Activated T-cell treated with anti-CD3 and anti-CD28 coated beads, Interleukin-2, amount 50 U/mL, for 4 hours (primary cell): ENCODE measurements at regions not wholly inside any gene's neighbourhood (a gene's known extent, or its start where the extent isn't known, plus 50 kb on each side); places are given as distances from the start of the nearest gene placed in this dataset.

Experiments
- ATAC-seq, 2 donors: fragments of 200-7000 bp; cut with Tn5 transposase; one replicate each; pipeline ENCODE4 v1.10.0; 2021
- DNase-seq: peaks from one replicate; pipeline ENCODE4 v3.0.0-alpha.2; 2020
- H3K27me3 Mint-ChIP-seq: one replicate; pipeline ENCODE4 v1.8.0; 2021; ENCODE audit warnings: low read depth, mixed read lengths
- H3K36me3 Mint-ChIP-seq: one replicate; pipeline ENCODE4 v1.8.0; 2022; ENCODE audit warnings: mixed read lengths; ENCODE audit not compliant: insufficient read depth
- H3K4me1 Mint-ChIP-seq: one replicate; pipeline ENCODE4 v1.8.0; 2021; ENCODE audit warnings: low read depth, mixed read lengths
- H3K4me3 Mint-ChIP-seq: one replicate; pipeline ENCODE4 v1.8.0; 2021; ENCODE audit warnings: mild to moderate bottlenecking, moderate library complexity, mixed read lengths
- H3K9me3 Mint-ChIP-seq: one replicate; pipeline ENCODE4 v1.8.0; 2021; ENCODE audit warnings: mixed read lengths

DNA sequence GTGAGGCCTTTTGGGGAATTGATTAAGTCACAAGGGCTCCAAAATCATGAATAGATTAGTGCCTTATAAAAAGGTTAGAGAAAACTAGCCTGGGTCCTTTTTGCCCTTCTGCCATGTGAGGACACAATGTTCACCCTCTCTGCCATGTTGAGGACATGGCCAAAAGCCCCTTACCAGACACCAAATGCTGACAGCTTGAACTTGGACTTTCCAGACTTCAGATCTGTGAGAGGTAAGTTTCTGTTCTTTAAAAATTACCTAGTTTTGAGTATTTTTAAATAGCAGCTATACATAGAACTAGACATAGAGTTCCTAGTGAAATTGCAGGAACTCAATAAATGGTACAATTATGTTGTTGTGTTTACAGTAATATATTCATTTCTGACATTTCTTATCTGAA lies 1214.4 kb downstream of the ADGRL3 start:
- Mint-ChIP-seq H3K4me1 (no peaks in the 10 kb centered on the region), H3K9me3 (peaks cover 17% of the 10 kb centered on the region), H3K27me3 (no peaks in the 10 kb centered on the region), H3K36me3 (no peaks in the 10 kb centered on the region), H3K4me3 (no peak overlapping the region)
- DNase-seq (no peak), ATAC-seq (no peak)

- H3K27me3 Mint-ChIP-seq = no peaks in the 10 kb centered on the region
- no peak for ATAC-seq
- peaks cover 20% of the 10 kb centered on the region for H3K9me3 Mint-ChIP-seq
Observed at GRCh38 chr4:62410371-62411003, 1210.4 kb downstream of the ADGRL3 start.

GRCh38 chr4:62408454-62408853 lies 1208.3 kb downstream of the ADGRL3 start:
- Mint-ChIP-seq H3K4me1 (no peaks in the 10 kb centered on the region), H3K9me3 (peaks cover 18% of the 10 kb centered on the region), H3K36me3 (no peaks in the 10 kb centered on the region), H3K27me3 (no peaks in the 10 kb centered on the region), H3K4me3 (no peak overlapping the region)
- no peak for DNase-seq
- ATAC-seq = no peak

More at GRCh38 chr4:62410371-62411003, 1210.4 kb downstream of the ADGRL3 start:
- H3K4me1 Mint-ChIP-seq = no peaks in the 10 kb centered on the region
- H3K4me3 Mint-ChIP-seq = no peak overlapping the region
- DNase-seq = no peak
- H3K36me3 Mint-ChIP-seq = no peaks in the 10 kb centered on the region

GRCh38 chr4:62407534-62407933 lies 1207.4 kb downstream of the ADGRL3 start:
- Mint-ChIP-seq H3K9me3 (peaks cover 24% of the 10 kb centered on the region), H3K36me3 (no peaks in the 10 kb centered on the region), H3K4me3 (no peak overlapping the region), H3K27me3 (no peaks in the 10 kb centered on the region), H3K4me1 (no peaks in the 10 kb centered on the region)
- no peak for ATAC-seq
- no peak for DNase-seq

DNA sequence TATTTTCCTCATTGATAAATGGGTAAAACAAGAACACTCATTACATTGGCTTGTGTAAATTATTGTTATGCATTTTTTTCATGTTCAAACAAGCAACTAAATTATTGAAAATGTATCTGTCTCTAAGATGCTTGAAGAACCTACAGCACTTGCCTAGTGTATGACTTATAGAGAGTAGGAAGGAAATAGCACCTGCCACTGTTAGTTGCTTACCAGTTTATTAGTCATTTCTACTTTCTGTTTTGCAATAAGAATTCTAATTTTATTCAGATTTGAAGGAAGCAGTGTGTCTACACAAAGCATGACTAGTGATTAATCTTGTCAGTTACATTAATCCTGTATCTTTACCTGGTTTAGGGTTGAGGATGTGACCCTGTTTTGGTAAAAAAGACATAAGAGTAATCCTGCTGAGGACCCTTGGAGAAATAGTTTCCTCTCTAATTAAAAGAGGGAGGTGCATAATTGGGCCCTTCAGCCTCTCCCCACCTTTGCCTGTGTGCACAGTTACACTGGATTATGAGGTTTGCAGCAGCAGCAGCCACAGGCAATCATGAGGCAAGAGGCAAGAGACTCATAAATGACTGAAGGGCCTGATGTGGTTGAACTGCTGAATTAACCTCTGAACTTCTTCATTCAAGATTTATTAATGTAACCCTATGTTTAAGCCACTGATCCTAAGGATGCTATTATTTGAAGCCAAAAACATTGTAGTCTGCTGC lies 1202.1 kb downstream of the ADGRL3 start:
- Mint-ChIP-seq H3K27me3 (no peaks in the 10 kb centered on the region), H3K4me3 (no peak overlapping the region), H3K4me1 (no peaks in the 10 kb centered on the region), H3K36me3 (no peaks in the 10 kb centered on the region), H3K9me3 (peaks cover 20% of the 10 kb centered on the region)
- no peak for DNase-seq
- no peak for ATAC-seq

- no peak overlapping the region for H3K4me3 Mint-ChIP-seq
- peaks cover 14% of the 10 kb centered on the region for H3K9me3 Mint-ChIP-seq
- ATAC-seq = no peak
- no peaks in the 10 kb centered on the region for H3K36me3 Mint-ChIP-seq
- H3K27me3 Mint-ChIP-seq = no peaks in the 10 kb centered on the region
- no peaks in the 10 kb centered on the region for H3K4me1 Mint-ChIP-seq
- no peak for DNase-seq
Observed at GRCh38 chr4:62399242-62399641, 1199.1 kb downstream of the ADGRL3 start.

DNA sequence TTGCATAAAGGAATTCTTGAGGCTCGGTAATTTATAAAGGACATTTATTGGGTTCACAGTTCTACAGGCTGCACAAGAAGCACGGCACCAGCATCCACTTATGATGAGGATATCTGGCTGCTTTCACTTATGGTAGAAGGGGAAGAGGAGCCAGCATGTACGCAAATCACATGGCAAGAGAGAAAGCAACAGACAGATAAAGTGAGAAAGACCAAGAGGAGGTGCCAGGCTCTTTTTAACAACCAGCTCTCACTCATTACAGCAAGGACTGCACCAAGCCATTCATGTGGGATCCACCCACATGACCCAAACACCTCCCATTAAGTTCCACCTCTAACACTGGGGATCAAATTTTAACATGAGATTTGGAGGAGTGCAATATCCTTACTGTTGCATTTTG lies 1198.2 kb downstream of the ADGRL3 start:
- no peak for DNase-seq
- ATAC-seq = no peak
- no peaks in the 10 kb centered on the region for H3K4me1 Mint-ChIP-seq
- peaks cover 17% of the 10 kb centered on the region for H3K9me3 Mint-ChIP-seq
- no peak overlapping the region for H3K4me3 Mint-ChIP-seq
- H3K36me3 Mint-ChIP-seq = no peaks in the 10 kb centered on the region
- H3K27me3 Mint-ChIP-seq = no peaks in the 10 kb centered on the region

DNA sequence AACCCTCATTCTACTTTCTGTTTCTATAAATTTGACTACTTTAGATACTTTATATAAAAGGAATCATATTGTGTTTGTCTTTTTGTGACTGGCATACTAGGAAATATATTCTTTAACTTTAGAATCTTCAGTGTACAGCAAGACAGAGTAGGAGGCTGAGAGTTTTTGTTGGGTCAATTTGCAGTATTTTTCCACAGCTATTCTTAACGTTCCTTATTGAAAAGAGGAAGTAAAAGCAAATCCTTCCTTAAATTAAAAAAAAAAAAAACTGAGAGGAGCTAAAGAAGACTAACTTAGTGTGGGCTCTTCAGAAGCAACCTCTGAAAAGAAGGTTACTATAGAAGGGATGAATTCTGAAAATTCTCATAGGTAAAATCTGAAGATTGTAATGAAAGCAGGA lies 1194.6 kb downstream of the ADGRL3 start:
- no peak for DNase-seq
- ATAC-seq = no peak
- H3K9me3 Mint-ChIP-seq = peaks cover 15% of the 10 kb centered on the region
- no peaks in the 10 kb centered on the region for H3K4me1 Mint-ChIP-seq
- H3K36me3 Mint-ChIP-seq = no peaks in the 10 kb centered on the region
- no peak overlapping the region for H3K4me3 Mint-ChIP-seq
- no peaks in the 10 kb centered on the region for H3K27me3 Mint-ChIP-seq

DNA sequence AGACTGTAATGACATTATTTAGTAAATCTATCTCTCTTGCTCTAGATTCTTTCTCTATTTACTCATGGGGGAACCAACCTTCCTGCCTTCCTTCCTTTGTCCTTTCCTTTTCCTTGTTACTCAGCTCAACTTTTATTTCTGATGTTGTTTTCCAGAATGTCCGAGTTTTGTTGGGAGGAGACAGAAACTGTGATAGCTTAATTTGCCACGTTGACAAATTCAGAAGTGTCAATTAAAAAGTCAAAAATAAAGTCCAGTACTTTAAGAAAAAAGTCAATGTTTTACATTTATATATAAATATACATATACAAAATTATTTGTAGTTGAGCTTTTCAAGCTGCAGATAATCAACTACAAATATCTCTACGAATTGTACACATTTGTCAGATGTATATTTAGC lies 1187.7 kb downstream of the ADGRL3 start:
- Mint-ChIP-seq H3K4me3 (no peak overlapping the region), H3K9me3 (peaks cover 12% of the 10 kb centered on the region), H3K4me1 (no peaks in the 10 kb centered on the region), H3K36me3 (no peaks in the 10 kb centered on the region), H3K27me3 (no peaks in the 10 kb centered on the region)
- ATAC-seq = no peak
- DNase-seq = no peak

GRCh38 chr4:62377700-62378099 lies 1177.6 kb downstream of the ADGRL3 start:
- DNase-seq = no peak
- Mint-ChIP-seq H3K27me3 (no peaks in the 10 kb centered on the region), H3K4me3 (no peak overlapping the region), H3K9me3 (peaks cover 18% of the 10 kb centered on the region), H3K36me3 (no peaks in the 10 kb centered on the region), H3K4me1 (no peaks in the 10 kb centered on the region)
- no peak for ATAC-seq

DNA sequence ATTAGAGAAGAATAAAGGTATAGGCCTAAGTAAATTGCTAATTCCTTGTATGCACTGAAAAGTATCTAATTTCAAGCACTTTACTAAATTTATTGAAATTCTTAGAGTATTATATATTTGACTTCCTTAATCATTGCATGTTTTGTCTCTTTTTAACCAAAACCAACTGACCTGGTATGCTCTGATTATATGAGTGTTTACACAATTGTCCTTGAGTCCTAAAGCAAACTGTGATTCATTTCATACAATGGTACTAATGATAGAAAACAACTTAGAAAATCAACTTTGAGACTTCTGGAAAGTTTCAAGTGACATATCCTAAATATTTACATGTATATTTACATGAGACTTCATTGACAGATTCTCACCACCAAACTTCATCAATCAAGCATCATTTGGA lies 1177.1 kb downstream of the ADGRL3 start:
- no peaks in the 10 kb centered on the region for H3K36me3 Mint-ChIP-seq
- H3K27me3 Mint-ChIP-seq = no peaks in the 10 kb centered on the region
- ATAC-seq (no peak), DNase-seq (no peak)
- H3K4me1 Mint-ChIP-seq = no peaks in the 10 kb centered on the region
- no peak overlapping the region for H3K4me3 Mint-ChIP-seq
- peaks cover 19% of the 10 kb centered on the region for H3K9me3 Mint-ChIP-seq

- no peak for DNase-seq
- peaks cover 31% of the 10 kb centered on the region for H3K9me3 Mint-ChIP-seq
- H3K4me3 Mint-ChIP-seq = no peak overlapping the region
- no peaks in the 10 kb centered on the region for H3K27me3 Mint-ChIP-seq
- ATAC-seq = no peak
- no peaks in the 10 kb centered on the region for H3K36me3 Mint-ChIP-seq
- no peaks in the 10 kb centered on the region for H3K4me1 Mint-ChIP-seq
Observed at GRCh38 chr4:62366939-62367338, 1166.8 kb downstream of the ADGRL3 start.

DNA sequence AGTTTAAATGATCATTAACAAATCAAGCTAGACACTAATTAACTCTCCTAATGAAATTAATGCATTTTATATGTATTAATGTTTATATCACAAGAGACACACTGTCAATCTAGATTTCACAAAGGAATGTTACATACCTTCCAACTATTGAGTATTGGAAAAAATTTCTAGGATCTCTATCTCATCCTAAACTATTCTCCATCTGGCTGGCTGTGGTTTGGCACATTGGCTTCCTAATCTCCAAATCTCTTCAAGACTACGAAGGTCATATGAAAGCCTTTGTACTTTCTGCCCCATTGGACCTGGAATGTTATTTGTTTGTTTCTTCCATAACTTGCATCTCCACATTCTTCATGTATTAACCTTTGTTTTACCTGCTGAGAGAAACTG lies 1160.0 kb downstream of the ADGRL3 start:
- DNase-seq = no peak
- Mint-ChIP-seq H3K4me1 (no peaks in the 10 kb centered on the region), H3K4me3 (no peak overlapping the region), H3K36me3 (no peaks in the 10 kb centered on the region), H3K9me3 (peaks cover 9% of the 10 kb centered on the region), H3K27me3 (no peaks in the 10 kb centered on the region)
- ATAC-seq = no peak

DNA sequence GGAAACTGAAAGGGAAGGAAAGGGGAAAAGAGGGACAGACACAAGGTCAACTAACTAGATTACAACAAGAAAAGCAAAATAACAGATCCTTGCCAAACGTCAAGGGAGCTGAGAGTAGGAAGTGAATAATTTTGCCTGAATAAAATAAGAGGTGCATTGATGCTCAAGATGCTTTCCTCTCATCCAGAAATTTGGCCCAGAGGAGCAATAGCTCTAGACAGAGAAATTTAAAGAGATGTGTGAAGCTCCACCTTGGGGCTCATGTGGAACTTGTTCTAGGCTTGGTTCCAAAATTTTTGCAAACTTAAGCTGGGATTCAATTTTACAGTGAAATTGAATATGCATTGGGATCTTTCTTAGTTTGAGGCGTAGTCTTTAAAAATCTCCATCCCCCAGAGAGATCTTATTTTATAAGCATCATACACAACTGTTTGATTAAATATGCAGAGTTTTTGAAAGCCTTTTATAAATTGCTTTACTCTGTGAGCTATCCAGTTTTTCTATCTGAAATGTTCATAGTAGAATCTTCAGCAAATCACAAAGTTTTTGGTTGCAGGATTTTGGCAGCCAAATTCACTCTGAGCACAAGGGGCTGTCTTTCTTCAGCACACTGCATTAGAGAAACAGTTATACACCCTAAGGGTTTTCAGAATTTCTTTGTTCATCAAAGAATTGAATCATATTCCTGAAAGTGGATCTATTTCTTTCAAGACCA lies 1159.5 kb downstream of the ADGRL3 start:
- ATAC-seq = no peak
- Mint-ChIP-seq H3K9me3 (peaks cover 4% of the 10 kb centered on the region), H3K27me3 (no peaks in the 10 kb centered on the region), H3K36me3 (no peaks in the 10 kb centered on the region), H3K4me3 (no peak overlapping the region), H3K4me1 (no peaks in the 10 kb centered on the region)
- no peak for DNase-seq

DNA sequence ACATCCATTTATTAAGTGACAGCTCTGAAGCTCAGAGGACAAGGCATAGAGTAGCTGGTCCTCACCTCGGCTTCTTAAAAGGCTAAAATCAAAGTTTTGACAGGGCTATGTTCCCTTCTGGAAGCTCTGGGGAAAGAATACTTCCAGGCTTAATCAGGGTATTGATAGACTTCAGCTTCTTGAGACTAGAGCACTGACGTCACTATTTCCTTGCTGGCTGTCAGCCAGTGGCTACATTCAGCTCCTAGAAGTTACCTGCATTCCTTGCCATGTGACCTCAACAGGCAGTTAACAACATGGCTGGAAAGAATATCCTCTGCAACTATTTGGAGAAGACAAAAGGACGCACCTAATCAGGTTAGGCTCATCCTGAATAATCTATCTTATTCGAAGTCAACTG lies 1144.8 kb downstream of the ADGRL3 start:
- H3K36me3 Mint-ChIP-seq = no peaks in the 10 kb centered on the region
- H3K4me1 Mint-ChIP-seq = no peaks in the 10 kb centered on the region
- no peak for ATAC-seq

More for the DNA sequence above, 1144.8 kb downstream of the ADGRL3 start:
- Mint-ChIP-seq H3K4me3 (no peak overlapping the region), H3K27me3 (no peaks in the 10 kb centered on the region), H3K9me3 (peaks cover 34% of the 10 kb centered on the region)
- no peak for DNase-seq
